Activated T-helper 9 cell treated with anti-CD3 and anti-CD28 coated beads, Interleukin-2, amount 50 U/mL, for 16 hours (primary cell): ENCODE measurements at regions not wholly inside any gene's neighbourhood (a gene's known extent, or its start where the extent isn't known, plus 50 kb on each side); places are given as distances from the start of the nearest gene placed in this dataset.

Experiments used
- DNase-seq: peaks from one replicate; pipeline ENCODE4 v3.0.0-alpha.2; 2020; ENCODE audit warnings: low read depth

GRCh38 chr19:31601855-31602254 lies 252.6 kb upstream of the TSHZ3 start:
- DNase-seq, result no peak

DNA sequence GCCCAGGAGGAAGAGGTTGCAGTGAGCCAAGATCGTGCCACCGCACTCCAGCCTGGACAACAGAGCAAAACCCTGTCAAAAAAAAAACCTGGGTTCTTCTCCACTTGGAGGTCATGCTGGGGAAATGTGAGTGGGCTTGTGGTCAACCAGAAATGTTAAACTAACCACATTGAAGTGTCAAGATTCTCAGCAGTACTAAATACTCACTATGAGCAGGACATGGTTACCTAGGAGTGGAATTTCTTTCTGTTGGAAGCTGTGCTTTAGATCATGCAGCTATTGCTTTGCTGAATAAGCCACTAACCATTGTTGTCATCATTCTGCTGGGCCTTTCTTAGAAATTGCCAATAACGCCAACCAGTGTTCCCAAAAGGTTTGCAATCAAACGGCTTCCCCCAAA lies 253.3 kb upstream of the TSHZ3 start:
- DNase-seq, result no peak

- no peak for DNase-seq
Measured at GRCh38 chr19:31604493-31605040, 255.3 kb upstream of the TSHZ3 start.

GRCh38 chr19:31610018-31610417 lies 260.8 kb upstream of the TSHZ3 start:
- no peak for DNase-seq

- no peak for DNase-seq
Measured at GRCh38 chr19:31611046-31611877, 262.0 kb upstream of the TSHZ3 start.

- DNase-seq, result no peak
Measured at GRCh38 chr19:31612873-31613272, 263.6 kb upstream of the TSHZ3 start.

DNA sequence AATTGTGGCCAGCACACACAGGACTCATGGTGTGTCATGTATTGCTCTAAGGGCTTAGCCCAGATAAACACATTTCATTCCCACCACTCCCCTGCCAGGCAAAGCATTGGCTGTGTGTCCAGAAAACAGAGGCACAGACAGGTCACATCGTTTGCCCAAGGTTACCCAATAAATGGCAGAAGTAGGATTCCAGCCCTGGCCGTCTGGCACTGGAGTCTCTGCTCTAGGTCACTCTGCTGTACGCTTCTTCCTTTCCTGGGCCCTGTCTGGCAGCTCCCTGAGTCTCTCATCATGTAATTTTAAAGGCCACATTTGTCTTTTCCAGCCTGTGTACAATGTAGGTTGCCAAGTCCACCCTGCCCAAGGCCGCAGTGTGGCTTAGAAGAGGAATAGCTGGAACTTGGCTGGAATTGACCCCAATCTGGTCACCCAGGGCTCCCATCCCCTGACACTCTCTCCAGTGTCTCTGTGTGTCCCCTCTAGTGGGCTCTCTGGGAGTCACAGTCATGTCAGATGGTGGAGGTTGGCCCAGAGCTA lies 264.5 kb upstream of the TSHZ3 start:
- no peak for DNase-seq

DNA sequence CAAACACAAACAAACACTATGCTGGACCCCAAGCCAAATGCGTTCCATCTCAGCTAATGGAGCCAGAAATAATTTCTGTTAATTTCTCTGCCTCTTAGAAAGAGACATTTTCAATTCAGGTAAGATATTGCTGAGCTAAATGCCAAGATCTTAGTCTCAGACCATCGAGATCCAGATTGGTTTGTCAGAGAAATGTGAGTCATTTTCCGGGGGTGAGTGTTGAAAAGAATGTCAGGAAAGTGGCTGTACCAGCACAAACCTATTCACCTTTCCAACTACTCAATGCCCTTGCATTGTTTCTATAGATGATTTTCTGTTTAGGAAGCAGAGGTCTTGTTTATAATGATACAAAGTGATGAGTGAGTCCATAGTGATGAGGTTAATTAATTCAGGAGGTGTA lies 266.8 kb upstream of the TSHZ3 start:
- no peak for DNase-seq

GRCh38 chr19:31617010-31617585 lies 267.9 kb upstream of the TSHZ3 start:
- DNase-seq, result no peak

DNA sequence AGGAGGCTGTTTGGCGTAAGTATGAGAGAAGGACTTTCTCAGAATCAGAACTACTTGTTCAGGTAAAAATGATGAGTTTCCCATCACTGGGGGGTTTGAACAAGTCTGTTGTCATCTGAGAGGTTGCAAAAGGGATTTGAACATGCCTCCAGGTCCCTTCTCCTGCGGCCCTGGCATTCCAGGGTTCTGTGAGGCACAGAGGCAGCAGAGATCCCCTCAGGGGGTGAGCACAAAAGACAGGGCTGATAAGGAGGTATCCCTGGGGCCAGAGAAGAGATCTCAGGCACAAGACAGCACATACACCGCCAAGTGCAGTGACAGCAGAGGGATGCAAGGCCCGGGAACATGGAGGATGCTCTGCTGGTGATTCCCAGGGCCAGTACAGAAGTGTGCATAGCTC lies 275.8 kb upstream of the TSHZ3 start:
- DNase-seq, result no peak

- DNase-seq, result no peak
Measured at GRCh38 chr19:31625575-31625974, 276.3 kb upstream of the TSHZ3 start.

DNA sequence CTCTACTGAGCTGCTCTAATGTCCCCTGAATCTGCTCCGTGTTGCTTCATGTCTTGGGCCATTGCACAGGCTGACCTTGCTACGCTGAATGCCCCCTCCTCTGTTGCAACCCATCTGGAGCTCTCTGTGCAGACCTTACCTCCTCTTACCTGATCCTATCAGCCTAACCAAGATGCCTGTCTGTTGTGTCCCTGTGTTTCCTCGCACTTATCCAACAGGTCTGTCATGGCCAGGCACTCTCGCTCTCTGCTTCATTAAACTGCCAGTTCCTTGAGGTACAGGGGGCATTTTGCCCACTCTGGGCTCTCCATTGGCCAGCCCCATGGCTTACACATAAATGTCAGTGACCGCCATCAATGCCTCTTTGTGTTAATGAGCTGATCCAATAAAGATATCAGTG lies 277.7 kb upstream of the TSHZ3 start:
- no peak for DNase-seq

DNA sequence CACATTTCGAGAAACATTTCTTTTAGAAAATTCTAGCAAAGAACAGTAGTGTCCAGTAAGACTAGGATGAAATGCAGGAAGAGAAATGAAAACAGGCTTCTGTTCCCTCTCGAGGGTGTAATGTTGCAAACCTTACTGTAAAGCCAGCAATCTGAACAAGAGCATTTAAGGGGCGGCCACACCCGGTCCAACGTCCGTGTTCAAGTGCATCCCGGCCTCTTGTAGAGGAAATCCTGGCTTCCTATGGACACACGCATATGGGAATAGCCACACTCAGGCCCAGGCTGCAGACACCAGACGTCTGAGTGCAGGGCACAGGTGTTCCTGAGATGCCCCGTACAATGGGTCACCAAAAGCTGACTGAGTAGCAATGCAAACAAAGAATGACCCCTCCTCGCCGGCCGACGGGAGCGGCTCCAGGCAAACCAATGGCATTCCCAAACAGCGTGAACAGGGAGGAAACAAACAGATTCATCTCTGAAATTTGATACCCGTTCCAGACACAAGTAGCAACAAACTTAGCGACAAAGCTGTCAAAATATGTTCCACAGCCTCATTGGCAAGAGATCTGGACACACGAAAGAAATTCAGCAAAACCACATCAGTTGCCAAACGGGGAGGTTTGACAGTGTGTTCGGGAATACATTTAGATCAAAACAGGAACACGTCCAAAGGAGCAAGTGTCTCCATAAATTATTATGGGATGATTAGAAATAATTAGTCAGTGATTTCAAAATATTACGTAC lies 278.6 kb upstream of the TSHZ3 start:
- no peak for DNase-seq

- DNase-seq, result no peak
Measured at GRCh38 chr19:31629579-31630363, 280.5 kb upstream of the TSHZ3 start.

DNA sequence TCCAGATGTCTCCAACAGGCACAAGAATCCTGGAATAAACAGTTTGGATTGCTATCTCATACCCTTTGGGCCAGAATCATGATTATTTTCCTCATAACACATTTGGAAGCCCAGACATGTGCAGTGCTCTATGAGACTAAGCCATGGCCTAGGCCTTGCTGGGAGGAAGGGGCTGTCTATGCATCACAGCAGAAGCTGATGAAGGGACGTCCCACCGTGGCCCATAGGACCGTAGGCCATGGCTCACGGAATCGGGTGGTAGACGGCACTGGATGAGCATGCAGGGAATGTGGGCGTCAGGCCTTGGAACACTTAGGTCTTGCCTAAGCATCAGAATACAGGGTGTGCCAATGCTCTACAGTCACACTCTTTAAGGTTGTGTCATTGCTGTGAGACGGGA lies 283.8 kb upstream of the TSHZ3 start:
- DNase-seq, result no peak

GRCh38 chr19:31639306-31639705 lies 290.1 kb upstream of the TSHZ3 start:
- DNase-seq, result no peak

- DNase-seq, result no peak
Measured at GRCh38 chr19:31641591-31641990, 292.4 kb upstream of the TSHZ3 start.

DNA sequence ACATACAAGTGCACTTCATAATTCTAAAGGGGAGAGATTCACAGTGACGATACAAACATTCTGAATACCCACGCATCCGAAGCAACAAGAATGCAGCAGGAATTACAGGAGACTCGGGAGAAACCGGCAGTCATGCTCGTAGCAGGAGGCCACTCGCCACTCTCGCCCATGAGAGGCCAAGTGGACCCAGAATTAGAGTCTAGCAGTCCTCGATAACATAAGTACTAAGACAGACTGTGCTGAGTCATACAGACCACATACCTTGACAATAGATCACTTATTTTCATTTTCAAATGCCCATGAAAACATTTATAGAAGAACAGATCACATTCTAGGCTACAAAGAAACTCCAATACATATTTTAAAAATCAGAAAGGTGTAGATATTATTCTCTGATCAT lies 299.1 kb upstream of the TSHZ3 start:
- no peak for DNase-seq

- no peak for DNase-seq
Measured at GRCh38 chr19:31656507-31656906, 307.3 kb upstream of the TSHZ3 start.

DNA sequence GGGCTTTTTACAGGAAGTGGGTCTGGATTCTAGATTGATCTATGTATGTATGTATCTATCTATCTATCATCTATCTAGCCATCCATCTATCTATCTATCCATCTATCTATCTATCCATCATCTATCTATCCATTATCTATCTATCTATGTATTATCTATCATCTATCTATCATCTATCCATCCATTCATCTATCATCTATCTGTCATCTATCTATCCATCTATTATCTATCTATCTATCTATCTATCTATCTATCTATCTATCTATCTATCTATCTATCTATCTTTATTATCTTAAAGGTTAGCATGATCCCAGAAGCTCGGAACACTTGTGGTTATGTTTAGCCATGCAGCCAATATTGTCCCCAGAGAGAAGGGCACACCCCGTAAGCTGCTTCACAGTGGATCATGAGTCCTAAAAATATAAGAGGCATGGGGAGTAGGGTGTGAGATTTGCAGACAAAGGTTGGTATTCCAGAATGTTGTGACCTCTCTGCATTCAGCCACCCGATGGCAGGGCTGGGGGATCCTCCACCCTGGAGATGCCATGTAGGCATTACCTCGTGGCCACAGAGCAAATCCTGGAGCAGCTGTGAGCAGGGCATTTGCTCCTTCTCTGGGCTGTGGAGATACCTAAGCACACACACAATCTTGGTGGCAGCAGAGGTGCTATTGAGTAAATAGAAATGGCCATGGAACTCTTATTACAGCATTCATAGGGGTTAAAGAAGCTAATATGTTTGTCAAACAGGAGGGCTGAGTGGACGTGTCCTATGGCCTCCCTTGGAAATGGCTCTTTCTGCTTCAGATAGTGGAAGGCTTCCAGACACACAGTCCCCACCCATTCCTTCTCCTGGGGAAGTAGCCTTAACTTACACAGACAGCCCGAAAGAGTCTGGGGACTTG lies 310.0 kb upstream of the TSHZ3 start:
- DNase-seq, result no peak

DNA sequence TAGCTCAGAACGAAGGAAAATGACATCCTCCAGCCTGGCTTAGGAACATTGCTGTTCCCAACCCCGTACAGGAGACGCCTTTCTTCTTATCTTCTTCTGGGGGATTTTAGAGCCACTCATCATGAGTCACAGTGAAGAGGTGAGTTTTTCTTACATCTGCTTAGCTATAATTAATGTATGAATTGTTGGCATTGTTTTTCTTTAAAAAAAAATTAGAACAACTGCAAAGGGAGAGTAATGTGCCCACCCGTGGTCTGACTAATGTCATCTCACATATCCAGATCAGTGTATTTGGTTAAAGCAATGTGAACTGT lies 310.6 kb upstream of the TSHZ3 start:
- no peak for DNase-seq
